Amniotic epithelial cell (primary cell): ENCODE measurements at regions not wholly inside any gene's neighbourhood (a gene's known extent, or its start where the extent isn't known, plus 50 kb on each side); places are given as distances from the start of the nearest gene placed in this dataset.
"Not testable (repeated sequence)": the region's sequence is repeated elsewhere in the genome, so short reads cannot be mapped to it uniquely, and the experiment has no call there.

Experiments
- DNase-seq: peaks from one replicate; pipeline ENCODE4 v3.0.0-alpha.2; 2010; ENCODE audit warnings: low read depth

DNA sequence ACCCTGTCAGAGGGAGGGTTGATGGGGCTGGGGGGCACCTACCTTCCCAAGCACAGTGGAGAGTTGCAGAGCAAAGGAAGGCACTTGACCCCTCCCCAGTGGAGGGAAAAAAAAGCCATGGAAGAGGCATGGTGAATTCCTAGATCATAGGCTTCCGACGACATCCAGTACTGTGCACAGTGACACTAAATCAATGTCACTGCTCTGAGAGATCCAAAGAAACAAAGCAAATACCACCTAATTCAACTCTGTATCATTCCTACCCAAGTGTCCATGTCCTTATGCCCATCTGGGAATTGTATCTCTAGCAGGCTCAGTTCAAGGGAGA, 344.2 kb upstream of the NCAM1 start:
- no peak for DNase-seq

DNA sequence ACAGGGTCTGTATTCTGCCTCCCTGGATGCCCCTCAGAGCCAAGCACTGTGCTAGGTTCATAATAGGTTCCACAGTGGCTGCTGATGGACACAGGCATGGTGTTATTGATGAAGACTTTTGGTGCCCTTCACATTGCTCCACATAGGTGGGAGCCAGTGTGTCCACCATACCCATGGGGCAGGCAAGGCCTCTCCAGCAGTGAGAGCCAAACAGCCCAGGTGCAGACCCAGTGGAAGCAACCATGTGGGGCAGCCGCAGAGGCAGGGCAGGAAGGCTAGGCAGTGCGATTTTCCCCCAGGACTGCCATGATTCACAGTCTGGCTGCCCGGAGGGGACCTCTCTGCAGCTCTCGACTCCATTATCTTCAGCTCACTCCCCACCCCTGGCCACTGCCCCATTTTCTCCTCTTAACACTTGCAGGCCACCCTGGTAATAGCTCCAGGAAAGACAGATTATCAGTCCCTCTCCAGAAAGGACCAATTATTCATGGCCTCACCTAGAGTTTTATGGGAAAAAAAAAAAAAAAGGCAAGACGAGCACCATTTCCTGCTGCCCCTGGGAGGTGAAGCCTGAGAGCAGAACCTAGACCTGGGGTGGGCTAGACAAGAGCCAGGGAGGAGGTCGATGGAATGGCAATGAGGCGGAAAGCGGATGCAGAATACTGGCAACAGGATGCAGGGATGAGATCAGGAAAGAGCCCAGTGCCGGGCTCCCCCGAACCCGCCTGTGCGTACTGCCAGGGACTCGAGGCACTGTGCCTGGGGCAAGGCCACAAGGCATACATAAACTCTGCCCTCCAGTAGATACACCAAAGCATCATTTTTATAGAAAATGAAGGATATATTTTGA, 343.0 kb upstream of the NCAM1 start:
- DNase-seq, result no peak

DNA sequence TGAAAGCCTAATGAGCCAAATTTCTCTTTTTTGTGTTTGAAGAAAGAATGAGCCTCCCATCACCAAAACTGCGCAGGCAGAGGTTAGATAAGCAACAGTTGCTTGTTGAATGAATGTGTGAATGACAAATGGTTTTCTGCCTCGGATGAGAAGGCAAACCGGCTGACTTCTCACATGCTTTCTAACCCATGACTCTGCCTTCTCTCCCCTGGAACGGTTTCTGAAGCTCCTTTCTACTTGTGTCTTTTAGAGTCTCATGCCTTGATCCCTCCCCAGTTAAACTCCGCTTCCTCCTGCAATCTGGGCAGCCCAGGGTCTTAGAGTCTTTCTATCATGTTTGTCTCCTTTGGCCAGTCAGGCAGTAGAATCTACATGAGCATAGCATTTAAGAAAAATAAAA, 342.1 kb upstream of the NCAM1 start:
- DNase-seq, result no peak

DNA sequence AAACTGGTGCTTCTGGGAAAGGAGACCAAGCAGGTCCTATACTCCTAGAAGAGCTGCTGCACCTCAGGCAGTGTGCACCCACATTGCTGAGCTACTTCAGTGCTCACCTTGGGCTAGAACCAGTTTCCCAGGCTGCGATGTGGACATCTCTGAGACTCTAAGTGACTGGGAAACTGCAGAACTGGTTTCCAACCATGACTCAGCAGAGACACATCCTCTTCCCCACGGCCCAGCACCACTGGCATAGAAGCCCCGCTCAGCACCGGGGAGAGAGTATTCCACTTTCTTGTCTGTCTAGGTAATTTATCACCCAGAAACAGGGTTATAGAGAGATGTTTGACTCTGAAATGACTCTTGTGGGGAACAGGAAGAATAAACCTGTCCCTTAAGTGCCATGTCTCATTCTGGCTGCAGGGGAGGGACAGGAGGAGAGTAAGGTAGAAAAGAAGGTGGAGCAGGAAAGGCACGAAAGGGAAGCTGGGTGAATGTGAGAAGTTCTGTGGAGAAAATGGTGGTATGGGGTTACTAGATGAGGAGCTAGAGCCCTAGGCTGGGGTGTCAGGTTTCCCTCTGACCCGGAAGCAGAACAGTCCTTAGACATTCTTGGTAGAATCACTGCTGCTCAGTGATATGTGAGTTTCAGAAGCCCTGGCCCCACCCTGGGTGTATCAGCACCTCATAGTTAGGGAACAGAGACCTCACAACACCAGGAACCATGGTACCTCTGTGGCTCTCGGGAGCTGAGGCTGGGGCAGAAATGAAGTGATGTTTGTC, 340.4 kb upstream of the NCAM1 start:
- DNase-seq, result peak; percentile 11

DNA sequence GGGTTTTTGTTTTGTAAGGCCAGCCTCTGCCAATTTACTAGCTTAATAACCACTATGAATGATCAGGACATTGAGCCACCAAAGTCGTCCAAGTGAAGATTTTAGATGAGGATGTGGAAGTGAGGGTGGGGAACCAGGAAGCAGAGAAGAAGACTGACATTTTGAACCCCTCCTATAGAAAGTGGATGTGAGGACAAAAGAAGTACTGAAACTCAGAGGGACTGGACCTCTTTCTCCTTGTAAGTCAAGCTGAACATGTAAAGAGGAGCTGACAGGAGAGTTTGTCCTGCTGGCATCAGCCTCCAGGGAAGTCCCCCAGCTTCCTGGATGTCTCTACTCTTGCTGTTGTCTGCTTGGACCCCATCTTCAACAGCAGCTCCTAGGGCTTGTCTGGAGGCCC, 338.2 kb upstream of the NCAM1 start:
- no peak for DNase-seq

DNA sequence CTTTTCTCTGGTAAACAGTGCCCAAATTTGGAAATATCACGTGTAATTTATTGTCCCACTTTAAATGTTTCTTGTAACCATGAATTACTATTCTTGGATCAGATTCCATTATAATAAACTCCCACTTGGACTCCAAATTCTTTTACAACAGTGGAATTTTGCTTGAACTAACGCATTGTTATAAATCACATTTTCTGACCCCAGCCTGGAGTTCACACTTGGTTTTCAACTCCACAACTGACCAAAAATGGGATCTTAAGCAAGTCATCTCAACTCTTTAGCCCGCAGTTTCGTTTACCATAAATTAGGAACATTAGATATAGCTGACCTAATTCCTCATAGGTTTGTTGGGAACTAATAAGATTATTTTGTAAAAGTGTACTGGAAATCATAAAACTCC, 336.8 kb upstream of the NCAM1 start:
- DNase-seq, result no peak

DNA sequence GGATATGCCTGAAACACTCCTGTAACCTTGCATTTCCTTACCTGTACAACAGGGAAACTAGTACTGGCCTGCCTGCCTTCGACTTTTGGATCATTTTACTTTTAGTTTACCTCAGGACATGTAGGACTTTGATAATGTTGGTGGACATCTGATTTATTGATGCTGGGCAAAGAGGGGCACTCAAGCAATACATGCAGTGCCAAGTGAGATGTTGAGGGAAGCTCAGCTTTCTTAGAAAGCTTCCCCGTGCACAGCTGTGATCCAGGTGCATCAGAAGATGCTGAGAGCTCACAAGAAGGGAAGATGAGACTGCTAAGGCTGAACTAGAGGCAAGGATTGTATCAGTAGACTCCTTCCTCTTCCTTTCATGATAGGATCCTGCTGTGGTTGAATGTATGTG, 336.2 kb upstream of the NCAM1 start:
- DNase-seq, result not testable (repeated sequence)

DNA sequence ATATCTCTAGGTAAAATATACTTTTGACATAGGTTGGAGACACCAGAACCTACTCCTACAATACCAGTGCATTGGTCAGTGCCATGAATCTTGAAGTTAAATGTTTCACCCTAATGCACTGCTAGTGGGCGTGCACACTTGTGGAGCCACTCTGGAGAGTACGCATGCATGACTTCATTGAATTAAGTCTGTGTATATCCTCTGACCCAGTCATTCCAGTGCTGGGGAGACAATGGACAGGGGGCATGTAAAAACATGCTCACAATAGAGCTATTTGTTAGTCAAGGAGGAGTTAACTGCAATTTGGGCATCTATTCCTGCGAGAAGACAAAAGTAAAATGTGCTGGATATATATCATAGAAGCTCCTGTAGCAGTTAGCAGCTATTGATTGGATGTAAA, 335.4 kb upstream of the NCAM1 start:
- no peak for DNase-seq

DNA sequence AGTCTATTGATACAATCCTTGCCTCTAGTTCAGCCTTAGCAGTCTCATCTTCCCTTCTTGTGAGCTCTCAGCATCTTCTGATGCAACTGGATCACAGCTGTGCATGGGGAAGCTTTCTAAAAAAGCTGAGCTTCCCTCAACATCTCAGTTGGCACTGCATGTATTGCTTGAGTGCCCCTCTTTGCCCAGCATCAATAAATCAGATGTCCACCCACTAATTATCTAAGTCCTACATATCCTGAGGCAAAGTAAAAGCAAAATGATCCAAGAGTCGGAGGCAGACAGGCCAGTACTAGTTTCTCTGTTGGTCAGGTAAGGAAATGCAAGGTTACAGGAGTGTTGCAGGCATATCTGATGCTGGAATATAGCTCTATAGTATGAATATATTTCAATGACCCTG, 334.5 kb upstream of the NCAM1 start:
- no peak for DNase-seq

DNA sequence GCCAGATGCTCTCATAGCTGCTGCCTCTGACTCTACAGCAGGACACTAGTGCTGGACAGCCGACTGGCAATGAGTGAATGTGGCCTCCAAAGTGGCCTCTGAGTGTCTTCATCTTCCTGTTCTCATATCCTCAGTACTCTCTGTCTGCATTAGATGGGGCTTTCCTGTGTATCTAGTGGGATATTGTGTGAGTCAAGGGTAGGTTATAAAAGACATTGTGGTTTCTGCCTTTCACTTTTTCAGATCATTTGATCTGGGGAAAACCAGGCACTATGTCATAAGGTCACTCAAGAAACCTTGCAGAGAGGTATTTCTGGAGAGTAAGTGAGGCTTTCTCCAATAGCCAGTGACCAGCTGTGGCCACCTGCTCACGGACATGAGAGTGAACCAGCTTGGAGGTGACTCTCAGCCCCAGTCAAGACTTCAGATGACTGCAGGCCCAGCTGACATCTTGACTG, 333.6 kb upstream of the NCAM1 start:
- no peak for DNase-seq

DNA sequence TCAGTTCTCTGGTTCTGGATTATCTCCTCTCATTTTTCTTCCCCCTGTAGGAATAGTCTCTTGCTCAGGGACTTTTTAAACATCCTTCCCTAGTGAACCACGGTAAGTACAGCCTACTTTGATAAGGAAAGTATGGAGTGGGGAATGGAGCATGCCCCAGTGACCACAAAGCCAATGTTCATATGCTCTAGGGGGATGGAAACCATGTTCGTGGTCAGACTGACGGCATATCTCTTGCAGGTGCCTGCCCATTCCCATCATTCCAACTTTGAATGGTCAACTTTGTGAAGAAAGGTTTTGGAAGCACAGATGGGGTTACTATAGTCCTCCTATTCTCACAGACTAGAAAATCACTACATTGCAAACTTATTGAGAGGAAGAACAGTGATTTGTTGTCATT, 332.5 kb upstream of the NCAM1 start:
- peak; percentile 7 for DNase-seq

DNA sequence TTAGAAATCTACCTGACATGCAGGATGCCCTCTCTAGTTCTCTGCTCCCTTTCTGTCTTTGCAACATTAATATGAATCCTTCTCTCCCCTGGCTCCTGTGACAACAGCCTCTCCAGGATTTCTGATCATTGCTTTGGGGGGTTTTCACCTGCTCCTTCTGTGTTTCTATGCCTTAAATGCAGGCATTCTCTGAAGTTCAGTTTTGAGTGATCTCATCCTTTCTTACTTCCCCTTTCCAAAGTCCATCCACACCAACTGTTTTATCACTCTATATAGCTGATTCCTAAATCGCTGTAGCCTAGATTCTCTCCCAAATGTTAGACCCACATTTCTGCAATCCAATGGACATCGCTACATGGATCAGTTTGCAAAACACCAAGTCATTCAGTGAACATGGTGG, 330.7 kb upstream of the NCAM1 start:
- DNase-seq, result no peak

DNA sequence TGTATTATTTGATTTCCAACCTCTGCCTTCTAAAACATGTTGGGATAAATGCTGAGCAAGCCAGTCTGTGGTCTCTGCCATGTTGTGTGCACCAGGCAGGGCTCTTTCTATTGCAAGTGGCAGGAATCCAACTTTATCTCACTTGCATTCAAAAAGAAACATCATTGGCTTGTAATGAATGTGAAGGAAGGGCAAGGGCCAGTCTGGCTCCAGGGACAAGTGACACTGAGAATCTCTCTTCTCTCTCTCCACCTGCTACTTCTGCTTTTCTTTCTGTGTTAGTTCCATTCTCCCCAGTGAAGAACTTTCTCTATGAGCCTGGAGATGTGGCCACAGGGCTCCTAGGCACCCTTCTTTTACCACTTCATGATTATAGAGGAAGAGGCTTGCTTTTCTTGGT, 329.9 kb upstream of the NCAM1 start:
- no peak for DNase-seq

DNA sequence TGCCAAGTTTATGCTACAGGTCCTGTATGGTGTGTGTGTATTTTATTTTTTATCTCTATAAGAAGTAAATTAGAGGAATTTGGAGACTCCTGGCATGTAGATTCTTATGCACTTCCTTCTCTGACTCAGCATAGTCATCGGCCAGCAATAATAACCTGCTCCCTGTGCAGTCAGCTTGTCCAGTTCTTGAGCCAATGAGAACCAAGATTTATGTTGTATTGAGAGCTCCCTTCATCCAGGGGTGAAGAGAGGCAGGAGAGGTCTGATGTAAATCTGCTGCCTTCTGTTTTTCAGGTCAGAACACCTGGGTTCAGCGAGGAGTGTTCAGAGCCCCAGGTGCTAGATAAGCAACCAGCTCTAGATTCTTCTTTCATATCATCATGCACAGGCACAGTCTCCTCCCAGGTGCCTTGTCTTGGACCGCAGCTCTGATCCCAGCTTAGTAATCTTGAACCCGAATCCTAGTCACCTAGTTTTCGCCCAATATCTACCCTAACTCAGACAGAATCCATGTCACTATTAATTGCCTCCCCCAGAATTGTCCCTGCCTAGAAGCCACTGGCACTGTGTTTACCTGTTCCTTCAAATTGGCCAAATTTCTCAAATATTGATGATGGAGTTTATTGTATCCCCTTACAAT, 328.2 kb upstream of the NCAM1 start:
- no peak for DNase-seq

DNA sequence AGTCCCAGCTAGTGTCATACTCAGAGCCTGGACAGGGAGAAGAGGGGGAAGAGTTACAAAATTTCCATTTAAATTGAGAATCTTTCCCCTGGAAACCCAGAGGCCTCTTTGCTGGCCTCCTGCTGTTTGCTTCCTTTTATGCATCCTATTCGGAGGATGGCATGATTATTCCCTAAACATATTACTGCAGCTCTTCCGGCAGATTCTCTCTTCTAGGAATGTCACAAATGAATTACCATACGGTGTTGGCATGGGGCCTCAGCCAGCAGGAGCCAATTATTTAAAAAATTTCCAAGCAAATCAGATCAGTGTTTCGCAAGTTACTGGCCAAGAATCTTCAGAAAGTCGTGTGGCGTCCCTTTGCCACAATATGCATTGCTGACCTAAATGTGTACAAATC, 326.7 kb upstream of the NCAM1 start:
- no peak for DNase-seq

DNA sequence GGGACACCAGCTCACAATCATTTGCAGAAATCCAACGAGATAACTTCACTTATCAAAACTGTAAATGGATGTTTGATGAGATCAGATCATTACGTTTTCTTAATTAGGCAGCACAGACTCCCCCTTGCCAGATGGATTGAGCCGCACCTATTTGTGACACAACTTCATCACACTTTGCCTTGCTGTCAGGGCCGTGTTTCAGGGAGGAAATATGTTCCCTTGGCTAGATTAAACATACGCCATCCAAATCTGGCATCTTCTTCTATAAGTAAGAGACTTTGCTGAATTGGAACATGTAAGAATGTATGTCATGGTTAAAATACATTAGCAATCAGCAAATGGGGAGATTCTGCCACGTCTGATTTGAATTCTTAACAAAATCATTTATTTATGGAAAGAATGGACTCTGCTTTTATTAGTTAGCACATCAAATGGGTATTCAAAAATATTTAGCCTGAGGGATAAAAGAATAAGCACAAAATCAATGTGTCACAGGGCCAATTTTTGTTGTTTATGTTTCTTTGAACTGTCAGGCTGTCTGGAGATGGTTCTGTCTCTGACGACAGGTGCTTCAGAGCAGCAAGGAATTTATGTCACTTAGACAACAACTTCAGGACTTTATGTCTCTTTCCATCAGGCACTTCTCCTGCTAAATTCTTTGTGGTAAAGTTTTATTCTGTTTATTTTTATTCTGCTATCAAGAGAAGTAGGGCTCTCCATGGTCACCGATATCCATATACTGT, 326.1 kb upstream of the NCAM1 start:
- no peak for DNase-seq

DNA sequence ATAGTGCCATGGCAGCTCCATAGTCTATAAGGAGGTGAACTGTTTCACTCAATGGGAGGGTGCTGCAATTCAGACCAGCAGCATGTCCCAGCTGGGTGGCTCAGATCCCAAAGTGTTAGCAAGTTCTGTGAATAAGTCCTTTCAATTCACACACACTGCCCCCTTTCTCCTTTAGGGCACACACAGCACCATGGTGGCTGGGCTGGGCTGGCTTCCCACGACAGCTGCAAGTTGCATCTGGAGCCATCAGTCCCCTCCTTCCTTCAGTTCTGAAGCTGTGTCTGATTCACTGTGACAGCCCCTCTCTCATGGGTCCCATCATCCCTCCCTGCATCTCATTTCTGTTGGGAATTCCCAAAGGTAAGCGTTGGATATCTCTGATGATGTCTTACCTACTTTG, 324.1 kb upstream of the NCAM1 start:
- no peak for DNase-seq

DNA sequence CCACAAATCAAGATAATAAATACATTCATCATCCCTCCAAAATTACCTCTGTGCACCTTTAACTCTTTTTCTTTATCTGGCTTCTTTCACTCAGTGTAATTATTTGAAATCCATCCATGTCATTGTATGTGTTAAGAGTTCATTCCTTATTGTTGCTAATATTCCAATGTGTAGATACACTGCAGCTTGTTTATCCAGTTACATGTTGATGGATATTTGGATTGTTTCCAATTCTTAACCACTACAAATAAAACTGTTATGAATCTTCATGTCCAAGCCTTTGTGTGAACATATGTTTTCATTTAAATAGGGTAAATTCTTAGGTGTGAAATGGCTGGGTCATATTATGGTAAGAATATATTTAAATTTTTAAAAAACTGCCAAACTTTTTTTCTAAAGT, 323.3 kb upstream of the NCAM1 start:
- DNase-seq, result no peak

DNA sequence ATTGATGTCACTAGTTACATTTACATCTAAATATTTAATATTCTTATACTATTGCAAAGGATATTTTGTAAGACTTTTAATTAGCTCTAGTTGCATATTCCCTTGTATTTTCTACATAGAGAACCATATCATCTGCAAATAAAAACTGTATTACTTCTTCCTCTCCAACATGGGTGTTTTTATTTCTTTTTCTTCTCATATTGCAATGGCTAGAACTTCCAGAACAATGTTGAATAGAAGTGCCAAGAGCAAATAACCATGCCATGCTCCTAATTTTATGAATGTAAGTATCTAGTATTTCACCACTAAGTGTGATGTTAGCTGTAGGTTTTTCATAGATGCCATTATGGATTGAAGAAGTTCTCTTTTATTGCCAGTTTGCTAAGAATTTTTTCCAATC, 321.8 kb upstream of the NCAM1 start:
- no peak for DNase-seq

DNA sequence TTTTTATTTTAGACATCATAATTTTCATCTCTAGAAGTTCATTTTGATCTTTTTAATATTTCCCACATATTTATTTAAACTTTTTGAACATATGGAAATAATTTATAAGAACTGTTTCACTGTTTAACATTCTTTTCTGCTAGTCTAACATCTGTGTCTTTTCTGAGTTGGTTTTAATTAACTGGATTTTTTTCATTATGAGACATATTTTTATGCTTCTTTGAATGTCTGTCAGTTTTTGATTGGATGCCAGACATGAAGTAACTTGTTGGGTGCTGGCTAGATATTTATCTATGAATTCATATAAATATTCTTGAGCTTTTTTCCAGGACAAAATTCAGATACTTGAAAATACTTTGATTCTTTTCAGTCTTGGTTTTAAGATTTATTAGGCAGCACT, 317.8 kb upstream of the NCAM1 start:
- no peak for DNase-seq

DNA sequence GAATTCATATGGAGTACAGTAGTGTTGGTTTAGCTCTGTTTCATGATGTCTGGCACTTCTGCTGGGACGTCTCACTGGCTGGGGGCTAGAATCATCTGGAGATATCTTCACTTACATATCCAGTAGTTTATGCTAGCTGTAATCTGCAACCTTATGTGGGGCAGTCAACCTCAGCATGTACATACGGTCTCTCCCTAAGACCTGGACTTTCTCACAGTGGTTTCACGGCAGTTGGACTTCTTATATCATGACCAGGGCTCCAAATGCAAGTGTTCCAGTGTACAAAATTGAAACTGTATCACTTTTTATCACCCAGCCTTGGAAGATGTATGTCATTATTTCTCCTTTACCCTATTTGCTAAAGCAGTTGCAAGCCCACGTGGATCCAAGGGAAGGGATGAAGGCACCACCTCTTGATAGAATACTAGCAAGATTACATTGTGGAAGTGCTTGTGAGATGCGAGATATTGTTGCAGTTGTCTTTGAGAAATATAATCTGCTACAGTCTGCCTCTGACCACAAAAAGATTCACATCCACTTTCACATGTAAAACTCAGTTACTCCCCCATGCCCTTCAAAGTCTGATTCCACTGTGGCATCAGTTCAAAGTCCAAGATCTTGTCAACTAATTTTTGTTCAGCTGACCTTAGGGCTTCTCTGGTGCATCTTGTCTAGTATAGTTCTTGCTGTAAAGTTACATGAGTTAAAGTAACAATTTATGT, 316.6 kb upstream of the NCAM1 start:
- DNase-seq, result no peak

DNA sequence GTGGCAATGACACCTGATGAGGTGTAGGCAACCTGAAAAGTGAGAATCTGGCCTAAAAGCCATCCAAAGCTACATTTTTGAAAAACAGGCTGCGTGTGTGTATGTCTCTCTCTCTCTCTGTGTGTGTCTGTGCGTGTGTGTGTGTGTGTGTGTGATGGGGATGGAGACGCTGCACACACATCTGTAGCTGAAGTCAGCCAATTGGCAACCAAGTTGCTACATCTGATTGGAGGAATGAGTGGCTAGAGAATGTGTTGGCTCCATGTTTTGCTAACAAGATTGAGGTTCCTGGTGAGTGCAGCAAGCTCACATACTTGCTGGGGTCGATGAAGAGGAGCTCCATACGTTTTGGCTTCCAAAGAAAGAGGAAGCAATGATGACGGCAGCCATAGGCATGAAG, 311.4 kb upstream of the NCAM1 start:
- no peak for DNase-seq
